Sigmoid colon (tissue), 4 donors: ENCODE measurements at regions not wholly inside any gene's neighbourhood (a gene's known extent, or its start where the extent isn't known, plus 50 kb on each side); places are given as distances from the start of the nearest gene placed in this dataset.
"Not testable (repeated sequence)": the region's sequence is repeated elsewhere in the genome, so short reads cannot be mapped to it uniquely, and the experiment has no call there.

Experiments
- CTCF ChIP-seq, 4 experiments: fragments of 450-650 bp in 3 of 4; fragments of 200-600 bp in 1 of 4; IDR thresholded peaks; one replicate each; pipeline ENCODE4 v1.5.1; 2016 to 2019; ENCODE audit warnings: antibody characterized with exemption in 4 of 4, mild to moderate bottlenecking in 3 of 4, moderate library complexity in 2 of 4
- EP300 ChIP-seq, 4 donors: sonication (generic); formaldehyde crosslinking; IDR thresholded peaks; one replicate each; pipeline ENCODE4 v1.6.1; 2017; ENCODE audit warnings: antibody characterized with exemption in 4 of 4
- POLR2A ChIP-seq, 2 donors: fragments of 450-650 bp; IDR thresholded peaks; one replicate each; pipeline ENCODE4 v1.6.1; 2016; ENCODE audit warnings: antibody characterized with exemption in 2 of 2, mild to moderate bottlenecking in 2 of 2, moderate library complexity in 2 of 2
- POLR2AphosphoS5 ChIP-seq, 4 donors: sonication (generic); formaldehyde crosslinking; IDR thresholded peaks; one replicate each; pipeline ENCODE4 v1.6.1; 2017; ENCODE audit warnings: antibody characterized with exemption in 4 of 4

- TF ChIP-seq CTCF, POLR2A, EP300, POLR2AphosphoS5 (IDR thresholded peaks at IDR 0.05): not testable (repeated sequence)
Observed at GRCh38 chr5:135731034-135731433, 103.4 kb upstream of the SLC25A48 start.
